GOT3 (cell line): ENCODE measurements at regions not wholly inside any gene's neighbourhood (a gene's known extent, or its start where the extent isn't known, plus 50 kb on each side); places are given as distances from the start of the nearest gene placed in this dataset.
A peak's percentile ranks its signal among the peaks of the same experiment; 100 is the strongest.

Source experiments
- DNase-seq: peaks from one replicate; lab custom pipeline; 2025; ENCODE audit warnings: mixed read lengths; lab: John Stamatoyannopoulos, UW

- DNase-seq, result no peak
Observed at GRCh38 chr12:76219806-76220205, 128.4 kb downstream of the BBS10 start.

GRCh38 chr12:76216585-76217472 is 131.4 kb downstream of the BBS10 start:
- DNase-seq, result no peak

GRCh38 chr12:76208129-76208528 is 123.6 kb upstream of the NAP1L1 start:
- DNase-seq, result no peak

GRCh38 chr12:76206677-76207072 is 122.2 kb upstream of the NAP1L1 start:
- no peak for DNase-seq

- DNase-seq, result no peak
Observed at GRCh38 chr12:76206039-76206676, 121.7 kb upstream of the NAP1L1 start.

- no peak for DNase-seq
Observed at GRCh38 chr12:76202621-76203020, 118.1 kb upstream of the NAP1L1 start.

GRCh38 chr12:76201758-76202157 is 117.3 kb upstream of the NAP1L1 start:
- no peak for DNase-seq

GRCh38 chr12:76201316-76201715 is 116.8 kb upstream of the NAP1L1 start:
- DNase-seq, result no peak

- DNase-seq, result no peak
Observed at GRCh38 chr12:76199808-76200207, 115.3 kb upstream of the NAP1L1 start.

GRCh38 chr12:76198839-76199238 is 114.4 kb upstream of the NAP1L1 start:
- no peak for DNase-seq

GRCh38 chr12:76197283-76197682 is 112.8 kb upstream of the NAP1L1 start:
- DNase-seq, result no peak

- no peak for DNase-seq
Observed at GRCh38 chr12:76195920-76196319, 111.4 kb upstream of the NAP1L1 start.

- no peak for DNase-seq
Observed at GRCh38 chr12:76194724-76195123, 110.2 kb upstream of the NAP1L1 start.

GRCh38 chr12:76193961-76194360 is 109.5 kb upstream of the NAP1L1 start:
- DNase-seq, result no peak

GRCh38 chr12:76192416-76192815 is 107.9 kb upstream of the NAP1L1 start:
- DNase-seq, result no peak

- no peak for DNase-seq
Observed at GRCh38 chr12:76190299-76190698, 105.8 kb upstream of the NAP1L1 start.

GRCh38 chr12:76189851-76190250 is 105.4 kb upstream of the NAP1L1 start:
- no peak for DNase-seq

GRCh38 chr12:76187177-76187576 is 102.7 kb upstream of the NAP1L1 start:
- DNase-seq, result no peak

GRCh38 chr12:76186131-76186906 is 101.8 kb upstream of the NAP1L1 start:
- DNase-seq, result no peak

- DNase-seq, result peak; percentile 51
Observed at GRCh38 chr12:76183459-76184186, 99.1 kb upstream of the NAP1L1 start.

GRCh38 chr12:76180401-76181277 is 96.2 kb upstream of the NAP1L1 start:
- DNase-seq, result no peak
